ENCODE measurements at regions not wholly inside any gene's neighbourhood (a gene's known extent, or its start where the extent isn't known, plus 50 kb on each side); places are given as distances from the start of the nearest gene placed in this dataset.

DNA sequence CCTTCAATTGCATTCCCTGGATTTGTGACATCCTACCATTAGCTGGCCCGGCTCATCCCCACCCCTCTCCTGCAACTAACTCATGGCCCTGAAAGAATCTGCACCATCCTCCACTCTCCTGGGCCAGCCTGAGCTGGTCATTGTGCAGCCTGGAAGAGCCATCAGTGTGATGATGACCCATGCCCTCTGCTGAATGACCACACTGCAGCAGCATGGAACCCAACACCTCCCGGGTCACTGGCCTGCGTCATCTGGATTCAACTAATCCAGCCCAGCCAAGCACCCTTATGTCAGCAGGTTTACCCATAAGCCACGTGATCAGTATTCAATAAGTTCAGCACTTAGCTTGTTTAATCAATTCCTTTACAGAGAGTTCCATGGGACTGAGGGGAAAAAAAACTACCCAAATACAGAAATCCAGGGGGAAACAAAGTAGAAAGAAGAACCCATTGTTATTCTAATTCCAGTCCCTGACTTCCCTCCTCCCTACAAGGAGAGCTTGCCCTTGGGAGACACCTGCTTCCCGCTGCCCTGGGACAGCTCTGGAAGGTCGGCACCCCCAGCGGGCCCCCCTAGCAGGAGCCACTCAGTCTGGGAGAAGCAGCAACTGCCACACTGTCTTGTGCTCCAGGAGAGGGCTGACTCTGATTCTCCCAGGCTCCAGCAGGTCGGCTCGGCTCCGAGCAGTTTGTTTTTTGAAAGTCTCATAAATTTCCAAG lies 309.1 kb upstream of the TLE3 start:
- H3K27ac ChIP-seq: no peak overlapping the region

DNA sequence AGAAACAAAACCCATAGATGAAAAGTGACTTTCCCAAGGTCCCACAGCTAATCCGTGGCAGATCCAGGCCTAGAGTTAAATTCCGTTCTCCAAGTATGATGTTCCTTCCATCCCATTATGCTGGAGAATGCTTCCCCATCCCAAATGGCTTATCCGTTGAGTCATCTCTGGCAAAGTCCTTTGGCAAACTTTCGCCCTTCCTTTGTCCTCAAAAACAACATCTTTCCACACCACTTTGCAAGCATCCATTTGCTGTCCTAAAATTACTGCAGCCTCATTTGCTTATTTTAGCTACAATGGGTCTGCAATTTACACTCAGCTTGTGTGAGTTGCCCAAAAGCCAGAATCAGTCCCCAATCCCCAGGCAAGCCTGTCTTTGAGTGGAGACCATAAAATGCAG lies 304.0 kb upstream of the TLE3 start:
- TF ChIP-seq, protein P1, sequence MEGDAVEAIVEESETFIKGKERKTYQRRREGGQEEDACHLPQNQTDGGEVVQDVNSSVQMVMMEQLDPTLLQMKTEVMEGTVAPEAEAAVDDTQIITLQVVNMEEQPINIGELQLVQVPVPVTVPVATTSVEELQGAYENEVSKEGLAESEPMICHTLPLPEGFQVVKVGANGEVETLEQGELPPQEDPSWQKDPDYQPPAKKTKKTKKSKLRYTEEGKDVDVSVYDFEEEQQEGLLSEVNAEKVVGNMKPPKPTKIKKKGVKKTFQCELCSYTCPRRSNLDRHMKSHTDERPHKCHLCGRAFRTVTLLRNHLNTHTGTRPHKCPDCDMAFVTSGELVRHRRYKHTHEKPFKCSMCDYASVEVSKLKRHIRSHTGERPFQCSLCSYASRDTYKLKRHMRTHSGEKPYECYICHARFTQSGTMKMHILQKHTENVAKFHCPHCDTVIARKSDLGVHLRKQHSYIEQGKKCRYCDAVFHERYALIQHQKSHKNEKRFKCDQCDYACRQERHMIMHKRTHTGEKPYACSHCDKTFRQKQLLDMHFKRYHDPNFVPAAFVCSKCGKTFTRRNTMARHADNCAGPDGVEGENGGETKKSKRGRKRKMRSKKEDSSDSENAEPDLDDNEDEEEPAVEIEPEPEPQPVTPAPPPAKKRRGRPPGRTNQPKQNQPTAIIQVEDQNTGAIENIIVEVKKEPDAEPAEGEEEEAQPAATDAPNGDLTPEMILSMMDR (IDR thresholded peaks at IDR 0.05): no peak
- TF ChIP-seq POLR2A (IDR thresholded peaks at IDR 0.05): no peak
- no peak for DNase-seq
- H3K27ac ChIP-seq: no peak overlapping the region

More for the DNA sequence above, 309.1 kb upstream of the TLE3 start:
- H3K4me1 ChIP-seq: no peaks in the 10 kb centered on the region
- no peak for DNase-seq
- H3K36me3 ChIP-seq (ENCODE audit: low read depth, missing control alignments): no peaks in the 10 kb centered on the region
- intact Hi-C loops (cut with DNase I; ENCODE audit: low total_unique reads): no loop called here
- no peak overlapping the region for H3K4me3 ChIP-seq
- TF ChIP-seq, protein P1 (IDR thresholded peaks at IDR 0.05): no peak
- TF ChIP-seq POLR2A (IDR thresholded peaks at IDR 0.05): no peak
- 54 to 56% methylated on average over 10 of the region's 10 CpGs for WGBS, 2 donors
- no peaks in the 10 kb centered on the region for H3K27me3 ChIP-seq
- H3K9me3 ChIP-seq: no peaks in the 10 kb centered on the region

DNA sequence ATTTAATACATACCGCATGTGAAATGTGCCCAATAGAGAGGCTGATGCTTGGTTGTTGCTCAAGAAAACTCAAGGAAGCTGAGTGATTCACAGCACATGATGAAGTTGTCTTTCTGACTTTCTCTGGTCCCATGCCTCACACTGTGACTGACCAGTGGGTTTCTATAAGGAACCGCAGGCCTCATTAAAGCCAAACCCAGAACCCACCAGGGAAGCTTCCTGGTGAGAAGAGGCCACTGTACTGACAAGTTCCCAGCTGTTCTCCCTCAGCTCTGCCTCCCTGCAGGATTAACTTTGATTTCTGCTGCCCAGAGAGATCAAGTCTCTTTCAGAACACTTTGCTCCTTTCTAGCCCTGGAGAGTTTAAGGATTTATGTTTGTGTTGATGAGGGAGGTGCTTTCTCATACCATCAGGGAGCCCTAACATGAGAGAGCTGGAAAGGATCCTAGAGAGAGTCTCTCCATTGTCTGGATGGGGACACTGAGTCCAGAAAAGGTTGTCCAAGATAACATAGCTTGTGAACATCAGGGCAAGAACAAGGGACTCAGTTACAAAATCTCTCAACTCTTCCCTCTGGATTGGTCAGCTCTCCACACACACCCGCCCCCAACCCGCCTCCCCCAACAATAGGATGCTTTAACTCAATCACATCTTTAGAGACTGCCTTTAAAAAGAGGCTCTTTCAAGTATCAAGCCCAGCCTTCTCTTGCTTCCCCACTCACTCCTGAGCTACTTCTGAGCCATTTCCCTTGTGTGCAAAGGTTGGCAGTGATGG lies 303.2 kb upstream of the TLE3 start:
- H3K4me1 ChIP-seq: no peaks in the 10 kb centered on the region
- 89 to 93% methylated on average over 4 of the region's 4 CpGs for WGBS, 2 donors
- intact Hi-C loops (cut with DNase I; ENCODE audit: low total_unique reads): no loop called here
- H3K4me3 ChIP-seq: no peak overlapping the region
- DNase-seq: no peak
- no peaks in the 10 kb centered on the region for H3K36me3 ChIP-seq (ENCODE audit: low read depth, missing control alignments)
- no peaks in the 10 kb centered on the region for H3K27me3 ChIP-seq
- no peak overlapping the region for H3K27ac ChIP-seq
- no peak for TF ChIP-seq POLR2A (IDR thresholded peaks at IDR 0.05)
- TF ChIP-seq, protein P1 (IDR thresholded peaks at IDR 0.05): no peak
- no peaks in the 10 kb centered on the region for H3K9me3 ChIP-seq

More for the DNA sequence above, 304.0 kb upstream of the TLE3 start:
- Histone ChIP-seq H3K27me3 (no peaks in the 10 kb centered on the region), H3K9me3 (no peaks in the 10 kb centered on the region), H3K4me1 (no peaks in the 10 kb centered on the region), H3K4me3 (no peak overlapping the region), H3K36me3 (ENCODE audit: low read depth, missing control alignments) (no peaks in the 10 kb centered on the region)
- 89 to 90% methylated on average over 4 of the region's 4 CpGs for WGBS, 2 donors
- intact Hi-C loops (cut with DNase I; ENCODE audit: low total_unique reads): no loop called here

DNA sequence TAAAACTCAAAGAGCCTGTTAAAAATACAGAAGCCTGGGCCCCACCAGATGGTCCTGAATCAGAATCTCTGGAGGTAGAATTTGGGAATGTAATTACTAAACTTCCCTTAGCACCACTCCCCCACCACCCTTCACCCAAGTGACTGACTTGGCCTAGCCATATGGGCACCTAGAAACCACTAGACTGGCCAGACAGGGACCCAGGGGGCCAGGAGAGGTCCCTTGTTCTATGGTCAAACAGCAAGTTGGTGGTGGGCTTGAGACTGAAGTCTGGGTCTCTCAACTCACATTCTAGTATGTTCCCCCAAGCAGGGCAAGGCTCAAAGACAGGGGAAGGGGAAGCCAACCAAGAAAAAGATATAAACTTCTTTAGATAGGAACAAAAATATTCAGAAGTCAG lies 301.5 kb upstream of the TLE3 start:
- H3K9me3 ChIP-seq: no peaks in the 10 kb centered on the region
- no peak overlapping the region for H3K27ac ChIP-seq
- no peak overlapping the region for H3K4me3 ChIP-seq
- TF ChIP-seq POLR2A (IDR thresholded peaks at IDR 0.05): no peak
- TF ChIP-seq, protein P1 (IDR thresholded peaks at IDR 0.05): no peak
- intact Hi-C loops (cut with DNase I; ENCODE audit: low total_unique reads): no loop called here
- no peaks in the 10 kb centered on the region for H3K27me3 ChIP-seq
- H3K36me3 ChIP-seq (ENCODE audit: low read depth, missing control alignments): no peaks in the 10 kb centered on the region
- H3K4me1 ChIP-seq: no peaks in the 10 kb centered on the region
- DNase-seq: no peak
